ENCODE measurements at regions not wholly inside any gene's neighbourhood (a gene's known extent, or its start where the extent isn't known, plus 50 kb on each side); places are given as distances from the start of the nearest gene placed in this dataset.
A peak's percentile ranks its signal among the peaks of the same experiment; 100 is the strongest.

DNA sequence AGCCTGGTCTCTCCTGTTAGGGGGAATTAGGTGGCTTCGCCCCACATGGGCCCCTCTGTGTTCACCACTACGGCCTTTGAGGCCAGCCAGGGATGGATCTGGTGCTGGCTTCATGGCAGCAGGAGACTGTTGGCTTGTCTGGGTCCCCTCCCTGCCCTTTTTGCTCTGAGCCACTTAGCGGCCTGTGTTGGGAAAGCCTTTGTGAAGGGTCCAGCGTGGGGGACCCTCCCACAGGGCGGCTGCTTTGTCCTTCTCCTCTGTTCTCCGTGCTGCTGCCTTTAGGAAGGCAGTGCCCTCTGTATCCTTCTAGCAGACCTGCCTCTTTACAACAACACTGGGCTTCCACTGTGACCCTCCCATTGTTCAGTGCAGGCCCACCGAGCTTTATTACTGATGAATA, 118.4 kb downstream of the TSN start:
- Histone ChIP-seq H3K27ac (ENCODE audit: low read depth in 2 of 2, low read length in 2 of 2) (no peak overlapping the region), H3K27me3 (ENCODE audit: control insufficient read depth, insufficient read depth, low read length) (no peaks in the 10 kb centered on the region), H3K9ac (ENCODE audit: low read length in 3 of 3) (no peak overlapping the region), H3K36me3 (ENCODE audit: control insufficient read depth in 2 of 3, insufficient read depth in 3 of 3, low read length in 3 of 3) (no peaks in the 10 kb centered on the region), H3K4me1 (ENCODE audit: control insufficient read depth in 2 of 3, insufficient read depth in 2 of 3, low read depth in 1 of 3, low read length in 3 of 3) (no peaks in the 10 kb centered on the region), H3K4me3 (ENCODE audit: low read length in 3 of 3) (no peak overlapping the region), H3K9me3 (ENCODE audit: control insufficient read depth in 2 of 3, insufficient read depth in 1 of 3, low read length in 3 of 3) (no peaks in the 10 kb centered on the region)
- FAIRE-seq: no peak
- no peak for TF ChIP-seq CTCF (IDR thresholded peaks at IDR 0.05; ENCODE audit: borderline replicate concordance, extremely low read depth, insufficient read depth)
- DNase-seq: peak in 1 of 5 donors; percentile 50
- intact Hi-C loops (cut with DNase I): no loop called here

GRCh38 chr2:121875585-121876185, 120.2 kb downstream of the TSN start:
- FAIRE-seq (no peak), DNase-seq (no peak)
- no peak overlapping the region for H3K9ac ChIP-seq (ENCODE audit: low read length in 3 of 3)
- no peak overlapping the region for H3K27ac ChIP-seq (ENCODE audit: low read depth in 2 of 2, low read length in 2 of 2)
- no peak overlapping the region for H3K4me3 ChIP-seq (ENCODE audit: low read length in 3 of 3)
- intact Hi-C loops (cut with DNase I): no loop called here
- TF ChIP-seq CTCF (IDR thresholded peaks at IDR 0.05; ENCODE audit: borderline replicate concordance, extremely low read depth, insufficient read depth): no peak
- H3K9me3 ChIP-seq (ENCODE audit: control insufficient read depth in 2 of 3, insufficient read depth in 1 of 3, low read length in 3 of 3): no peaks in the 10 kb centered on the region
- no peaks in the 10 kb centered on the region for H3K36me3 ChIP-seq (ENCODE audit: control insufficient read depth in 2 of 3, insufficient read depth in 3 of 3, low read length in 3 of 3)
- H3K27me3 ChIP-seq (ENCODE audit: control insufficient read depth, insufficient read depth, low read length): no peaks in the 10 kb centered on the region
- H3K4me1 ChIP-seq (ENCODE audit: control insufficient read depth in 2 of 3, insufficient read depth in 2 of 3, low read depth in 1 of 3, low read length in 3 of 3): no peaks in the 10 kb centered on the region

DNA sequence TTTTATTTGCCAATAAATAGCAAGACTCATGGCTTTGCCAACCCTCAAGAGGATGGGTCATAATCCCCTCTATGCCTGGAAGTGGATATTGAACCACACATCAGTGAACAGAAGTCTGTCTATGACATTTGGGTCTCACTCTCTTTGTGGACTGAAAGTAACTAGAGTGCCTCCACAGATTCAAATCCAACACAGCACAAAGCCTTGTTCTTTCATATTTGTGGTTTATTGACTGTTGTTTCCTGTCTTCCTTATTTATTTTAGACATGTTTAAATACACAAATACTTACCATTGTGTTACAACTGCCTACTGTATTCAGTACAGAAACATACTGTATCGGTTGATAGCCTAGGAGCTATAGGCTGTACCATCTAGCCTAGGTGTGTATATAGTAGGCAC, 121.9 kb downstream of the TSN start:
- H3K4me1 ChIP-seq (ENCODE audit: control insufficient read depth in 2 of 3, insufficient read depth in 2 of 3, low read depth in 1 of 3, low read length in 3 of 3): no peaks in the 10 kb centered on the region
- H3K4me3 ChIP-seq (ENCODE audit: low read length in 3 of 3): no peak overlapping the region
- TF ChIP-seq CTCF (IDR thresholded peaks at IDR 0.05; ENCODE audit: borderline replicate concordance, extremely low read depth, insufficient read depth): no peak
- FAIRE-seq: no peak
- no peaks in the 10 kb centered on the region for H3K27me3 ChIP-seq (ENCODE audit: control insufficient read depth, insufficient read depth, low read length)
- no peak overlapping the region for H3K27ac ChIP-seq (ENCODE audit: low read depth in 2 of 2, low read length in 2 of 2)
- no peak overlapping the region for H3K9ac ChIP-seq (ENCODE audit: low read length in 3 of 3)
- no peaks in the 10 kb centered on the region for H3K36me3 ChIP-seq (ENCODE audit: control insufficient read depth in 2 of 3, insufficient read depth in 3 of 3, low read length in 3 of 3)
- intact Hi-C loops (cut with DNase I): no loop called here
- DNase-seq: no peak
- H3K9me3 ChIP-seq (ENCODE audit: control insufficient read depth in 2 of 3, insufficient read depth in 1 of 3, low read length in 3 of 3): no peaks in the 10 kb centered on the region

DNA sequence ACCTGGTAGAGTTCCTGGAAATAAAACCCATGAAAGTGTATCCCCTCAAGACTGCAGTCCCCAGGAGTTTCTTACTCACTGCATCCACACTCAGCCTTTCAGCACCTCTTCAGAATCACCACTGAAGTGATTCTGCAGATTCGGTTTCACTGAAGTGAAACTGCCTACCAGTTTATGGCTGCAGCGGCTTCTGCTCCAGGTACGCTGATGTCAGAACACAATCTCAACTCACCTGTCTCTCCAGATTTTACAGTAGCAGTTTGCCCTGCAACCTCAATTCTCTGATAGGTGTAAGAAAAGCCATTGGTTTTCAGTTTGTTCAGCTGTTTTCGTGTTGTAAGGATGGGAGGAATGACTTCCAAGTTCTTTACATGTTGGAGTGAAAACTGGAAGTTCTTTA, 124.8 kb downstream of the TSN start:
- FAIRE-seq (no peak), DNase-seq (no peak)
- H3K27ac ChIP-seq (ENCODE audit: low read depth in 2 of 2, low read length in 2 of 2): no peak overlapping the region
- TF ChIP-seq CTCF (IDR thresholded peaks at IDR 0.05; ENCODE audit: borderline replicate concordance, extremely low read depth, insufficient read depth): no peak
- H3K9ac ChIP-seq (ENCODE audit: low read length in 3 of 3): no peak overlapping the region
- no peaks in the 10 kb centered on the region for H3K9me3 ChIP-seq (ENCODE audit: control insufficient read depth in 2 of 3, insufficient read depth in 1 of 3, low read length in 3 of 3)
- H3K36me3 ChIP-seq (ENCODE audit: control insufficient read depth in 2 of 3, insufficient read depth in 3 of 3, low read length in 3 of 3): no peaks in the 10 kb centered on the region
- H3K4me3 ChIP-seq (ENCODE audit: low read length in 3 of 3): no peak overlapping the region
- H3K27me3 ChIP-seq (ENCODE audit: control insufficient read depth, insufficient read depth, low read length): no peaks in the 10 kb centered on the region
- intact Hi-C loops (cut with DNase I): no loop called here
- H3K4me1 ChIP-seq (ENCODE audit: control insufficient read depth in 2 of 3, insufficient read depth in 2 of 3, low read depth in 1 of 3, low read length in 3 of 3): no peaks in the 10 kb centered on the region
